Caco-2 (cell line): ENCODE measurements at regions not wholly inside any gene's neighbourhood (a gene's known extent, or its start where the extent isn't known, plus 50 kb on each side); places are given as distances from the start of the nearest gene placed in this dataset.
"Not testable (repeated sequence)": the region's sequence is repeated elsewhere in the genome, so short reads cannot be mapped to it uniquely, and the experiment has no call there.

Experiments
- BruUV-seq: library from RNA; stranded (reverse); fragments of 400-500 nt; replicated peaks from 2 replicates; lab custom pipeline; 2021; lab: Mats Ljungman, UMichigan
- CTCF ChIA-PET: fragments of 300-600 bp; sonication (Branson Sonifier 250); formaldehyde crosslinking; loops from one replicate; lab custom pipeline; 2022; ENCODE audit warnings: antibody characterized with exemption; lab: Charles Lee
- POLR2A ChIA-PET: fragments of 300-600 bp; sonication (Branson Sonifier 250); formaldehyde crosslinking; loops from one replicate; lab custom pipeline; 2022; ENCODE audit warnings: antibody characterized with exemption; lab: Charles Lee
- DNase-seq, 2 experiments: peaks; one replicate each; pipeline versions ENCODE4 v3.0.0 to v3.0.0-alpha.2; 2020 to 2022
- H3K27me3 ChIP-seq: replicated peaks from 2 replicates; pipeline ENCODE4 v1.6.0; 2011; ENCODE audit warnings: low read length; ENCODE audit not compliant: control insufficient read depth, insufficient read depth
- H3K36me3 ChIP-seq: 2 replicates; pipeline ENCODE4 v1.5.1; 2011; ENCODE audit warnings: low read length; ENCODE audit not compliant: control insufficient read depth, insufficient read depth
- H3K4me1 ChIP-seq: fragments of 250-450 bp; sonication (Bioruptor Pico); 2 replicates; pipeline ENCODE4 v1.5.1; 2020; ENCODE audit warnings: mild to moderate bottlenecking
- H3K4me3 ChIP-seq: 2 replicates; pipeline ENCODE4 v1.5.1; 2011; ENCODE audit warnings: low read depth, mild to moderate bottlenecking, control low read depth, low read length
- H3K9me3 ChIP-seq: fragments of 250-450 bp; sonication (Bioruptor Pico); 2 replicates; pipeline ENCODE4 v1.5.1; 2020; ENCODE audit warnings: mild to moderate bottlenecking, moderate library complexity
- H3K27ac Mint-ChIP-seq: one replicate; pipeline ENCODE4 v1.8.0; 2022; ENCODE audit warnings: mixed read lengths; ENCODE audit not compliant: unreplicated experiment
- H3K27me3 Mint-ChIP-seq: one replicate; pipeline ENCODE4 v1.8.0; 2022; ENCODE audit warnings: mixed read lengths; ENCODE audit not compliant: insufficient read depth, unreplicated experiment
- H3K36me3 Mint-ChIP-seq: one replicate; pipeline ENCODE4 v1.8.0; 2022; ENCODE audit warnings: mild to moderate bottlenecking, mixed read lengths; ENCODE audit not compliant: insufficient read depth, unreplicated experiment
- H3K4me1 Mint-ChIP-seq: one replicate; pipeline ENCODE4 v1.8.0; 2022; ENCODE audit warnings: low read depth, mixed read lengths; ENCODE audit not compliant: unreplicated experiment
- H3K4me3 Mint-ChIP-seq: one replicate; pipeline ENCODE4 v1.8.0; 2022; ENCODE audit warnings: mild to moderate bottlenecking, moderate library complexity, mixed read lengths; ENCODE audit not compliant: unreplicated experiment
- H3K9me3 Mint-ChIP-seq: one replicate; pipeline ENCODE4 v1.8.0; 2022; ENCODE audit warnings: mixed read lengths; ENCODE audit not compliant: unreplicated experiment
- intact Hi-C: fragments of 100-400 bp; cut with micrococcal nuclease; formaldehyde crosslinking; loops from one replicate; pipeline ENCODE4 v1.10.0; 2022; ENCODE audit not compliant: unreplicated experiment
- TF ChIP-seq, protein P1 (sequence below), 2 experiments: fragments of 200-600 bp in 1 of 2; IDR thresholded peaks; 1 replicate in 1 of 2; 2 replicates in 1 of 2; pipeline versions ENCODE4 v1.5.1 to v1.8.0; 2011 to 2022; ENCODE audit warnings: antibody characterized with exemption in 1 of 2, control low read depth in 1 of 2, inconsistent platforms in 1 of 2, low read depth in 1 of 2, low read length in 1 of 2, mild to moderate bottlenecking in 1 of 2, moderate library complexity in 1 of 2; ENCODE audit not compliant: insufficient read depth in 1 of 2, severe bottlenecking in 1 of 2, unreplicated experiment in 1 of 2

DNA sequence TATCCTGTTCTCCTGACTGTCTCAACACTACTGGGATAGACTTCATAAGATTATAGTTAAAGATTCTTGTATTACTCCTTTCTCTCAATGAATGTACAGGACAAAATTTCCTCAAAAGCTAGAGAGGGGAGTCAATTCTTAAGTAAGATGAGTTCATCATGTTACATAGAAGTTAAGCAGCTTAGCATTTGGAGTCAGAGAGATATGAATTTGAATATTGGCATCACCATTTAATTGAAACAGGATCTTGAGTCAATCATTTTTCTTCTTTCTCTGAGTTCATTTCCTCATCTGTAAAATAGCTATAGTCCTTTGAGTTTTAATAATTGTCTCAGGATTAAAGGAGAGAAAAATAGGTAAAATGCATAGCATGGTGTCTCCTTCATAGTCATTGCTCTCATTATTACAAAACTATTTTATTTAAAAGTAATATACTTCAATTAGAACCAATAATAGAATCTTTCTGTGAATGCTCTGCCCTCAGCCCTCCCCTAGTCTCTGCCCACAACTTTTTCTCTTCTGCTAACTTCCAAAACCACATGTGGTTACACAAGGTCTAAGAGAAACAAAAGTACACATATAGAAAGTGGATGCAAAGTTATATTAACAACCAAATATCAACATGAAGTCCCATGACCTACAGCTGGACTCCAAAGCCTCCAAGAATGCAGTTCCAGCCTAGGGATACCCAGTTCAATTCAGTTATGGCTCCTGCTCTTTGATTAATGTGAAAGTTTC is 265.6 kb downstream of the TLE1 start:
- H3K4me1 Mint-ChIP-seq = no peaks in the 10 kb centered on the region
- BruUV-seq = no TSS peak
- H3K36me3 ChIP-seq = no peaks in the 10 kb centered on the region

DNA sequence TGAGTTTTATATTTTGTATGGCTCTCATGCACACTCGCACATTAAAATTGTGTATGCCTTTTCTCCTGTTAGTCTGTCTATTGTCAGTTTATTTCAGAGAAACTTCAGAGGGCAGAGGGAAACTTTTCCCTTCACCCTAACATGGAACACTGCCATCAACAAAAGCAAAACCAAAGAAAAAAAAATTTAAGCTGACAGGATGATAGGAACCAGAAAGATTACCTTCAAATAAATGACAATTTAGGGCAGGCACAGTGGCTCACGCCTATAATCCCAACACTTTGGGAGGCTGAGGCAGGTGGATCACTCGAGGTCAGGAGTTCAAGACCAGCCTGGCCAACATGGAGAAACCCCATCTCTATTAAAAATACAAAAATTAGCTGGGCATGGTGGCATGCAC is 268.3 kb downstream of the TLE1 start:
- DNase-seq, H3K27me3 ChIP-seq, BruUV-seq, H3K27me3 Mint-ChIP-seq, H3K27ac Mint-ChIP-seq, H3K4me1 Mint-ChIP-seq, intact Hi-C loops, H3K4me1 ChIP-seq, H3K9me3 ChIP-seq, H3K36me3 ChIP-seq, H3K9me3 Mint-ChIP-seq, H3K4me3 Mint-ChIP-seq, H3K36me3 Mint-ChIP-seq, POLR2A ChIA-PET, H3K4me3 ChIP-seq, CTCF ChIA-PET: not testable (repeated sequence)

More for the DNA sequence above, 265.6 kb downstream of the TLE1 start:
- intact Hi-C loops = no loop called here
- Histone ChIP-seq H3K4me3 (no peak overlapping the region), H3K27me3 (no peaks in the 10 kb centered on the region), H3K9me3 (no peaks in the 10 kb centered on the region), H3K4me1 (no peaks in the 10 kb centered on the region)
- Mint-ChIP-seq H3K36me3 (no peaks in the 10 kb centered on the region), H3K27ac (no peak overlapping the region), H3K9me3 (peaks cover 16% of the 10 kb centered on the region), H3K4me3 (no peak overlapping the region), H3K27me3 (no peaks in the 10 kb centered on the region)
- ChIA-PET POLR2A (no interaction called here), CTCF (no interaction called here)
- TF ChIP-seq, protein P1, sequence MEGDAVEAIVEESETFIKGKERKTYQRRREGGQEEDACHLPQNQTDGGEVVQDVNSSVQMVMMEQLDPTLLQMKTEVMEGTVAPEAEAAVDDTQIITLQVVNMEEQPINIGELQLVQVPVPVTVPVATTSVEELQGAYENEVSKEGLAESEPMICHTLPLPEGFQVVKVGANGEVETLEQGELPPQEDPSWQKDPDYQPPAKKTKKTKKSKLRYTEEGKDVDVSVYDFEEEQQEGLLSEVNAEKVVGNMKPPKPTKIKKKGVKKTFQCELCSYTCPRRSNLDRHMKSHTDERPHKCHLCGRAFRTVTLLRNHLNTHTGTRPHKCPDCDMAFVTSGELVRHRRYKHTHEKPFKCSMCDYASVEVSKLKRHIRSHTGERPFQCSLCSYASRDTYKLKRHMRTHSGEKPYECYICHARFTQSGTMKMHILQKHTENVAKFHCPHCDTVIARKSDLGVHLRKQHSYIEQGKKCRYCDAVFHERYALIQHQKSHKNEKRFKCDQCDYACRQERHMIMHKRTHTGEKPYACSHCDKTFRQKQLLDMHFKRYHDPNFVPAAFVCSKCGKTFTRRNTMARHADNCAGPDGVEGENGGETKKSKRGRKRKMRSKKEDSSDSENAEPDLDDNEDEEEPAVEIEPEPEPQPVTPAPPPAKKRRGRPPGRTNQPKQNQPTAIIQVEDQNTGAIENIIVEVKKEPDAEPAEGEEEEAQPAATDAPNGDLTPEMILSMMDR (IDR thresholded peaks at IDR 0.05; ENCODE audit: insufficient read depth in 1 of 2, low read depth in 1 of 2, low read length in 1 of 2, severe bottlenecking in 1 of 2, unreplicated experiment in 1 of 2) = no peak
- no peak for DNase-seq

DNA sequence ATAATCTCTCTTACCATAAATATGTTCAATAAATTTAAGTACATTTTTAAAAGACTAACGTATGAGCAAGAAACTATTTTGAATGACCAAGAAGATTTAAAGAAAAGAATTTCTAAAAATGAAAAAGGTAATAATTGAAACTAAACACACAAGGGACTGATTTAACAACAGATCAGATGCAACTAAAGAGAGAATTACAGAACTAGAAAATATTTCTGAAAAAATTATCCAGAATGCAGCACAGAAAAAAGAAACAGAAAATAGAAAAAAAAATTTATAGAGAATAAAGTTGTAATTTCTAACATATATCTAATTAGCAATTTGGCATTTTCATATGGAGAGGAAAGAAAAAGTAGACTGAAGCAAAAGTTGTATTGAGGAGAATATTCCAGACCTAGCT is 269.3 kb downstream of the TLE1 start:
- H3K9me3 Mint-ChIP-seq = no peaks in the 10 kb centered on the region
- no peak overlapping the region for H3K4me3 ChIP-seq
- H3K4me1 Mint-ChIP-seq = no peaks in the 10 kb centered on the region
- no peak overlapping the region for H3K4me3 Mint-ChIP-seq
- ChIA-PET CTCF (no interaction called here), POLR2A (no interaction called here)
- H3K9me3 ChIP-seq = no peaks in the 10 kb centered on the region
- BruUV-seq = no TSS peak
- no peak overlapping the region for H3K27ac Mint-ChIP-seq
- DNase-seq = no peak
- no peaks in the 10 kb centered on the region for H3K36me3 ChIP-seq
- intact Hi-C loops = no loop called here
- no peaks in the 10 kb centered on the region for H3K4me1 ChIP-seq
- H3K36me3 Mint-ChIP-seq = no peaks in the 10 kb centered on the region
- peaks cover 3% of the 10 kb centered on the region for H3K27me3 Mint-ChIP-seq
- TF ChIP-seq, protein P1 (IDR thresholded peaks at IDR 0.05; ENCODE audit: insufficient read depth in 1 of 2, low read depth in 1 of 2, low read length in 1 of 2, severe bottlenecking in 1 of 2, unreplicated experiment in 1 of 2) = no peak
- no peaks in the 10 kb centered on the region for H3K27me3 ChIP-seq
